Activated CD4-positive, alpha-beta T cell treated with anti-CD3 and anti-CD28 coated beads for 4 hours (primary cell): ENCODE measurements at regions not wholly inside any gene's neighbourhood (a gene's known extent, or its start where the extent isn't known, plus 50 kb on each side); places are given as distances from the start of the nearest gene placed in this dataset.
"Not testable (repeated sequence)": the region's sequence is repeated elsewhere in the genome, so short reads cannot be mapped to it uniquely, and the experiment has no call there.

Experiments
- DNase-seq, 2 donors: peaks; one replicate each; pipeline ENCODE4 v3.0.0-alpha.2; 2020

DNA sequence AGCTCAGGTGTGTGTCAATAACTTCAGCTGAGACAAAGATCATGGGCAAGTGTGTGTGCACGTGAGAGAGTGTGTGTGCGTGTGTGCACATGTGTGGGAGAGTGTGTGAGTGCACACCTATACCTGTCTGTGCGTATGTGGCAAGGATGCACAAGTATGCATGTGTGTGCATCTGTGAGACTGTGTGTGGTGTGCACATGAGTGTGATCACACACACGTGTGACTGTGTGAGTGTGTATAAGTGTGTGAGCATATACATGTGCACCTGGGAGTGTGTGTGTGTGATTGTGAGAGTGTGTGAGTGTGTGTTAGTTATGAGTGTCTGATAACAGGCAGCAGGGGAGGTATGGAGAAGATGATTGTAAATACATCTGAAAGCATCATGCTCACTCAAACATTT is 657.3 kb upstream of the PFKP start:
- no peak for DNase-seq

DNA sequence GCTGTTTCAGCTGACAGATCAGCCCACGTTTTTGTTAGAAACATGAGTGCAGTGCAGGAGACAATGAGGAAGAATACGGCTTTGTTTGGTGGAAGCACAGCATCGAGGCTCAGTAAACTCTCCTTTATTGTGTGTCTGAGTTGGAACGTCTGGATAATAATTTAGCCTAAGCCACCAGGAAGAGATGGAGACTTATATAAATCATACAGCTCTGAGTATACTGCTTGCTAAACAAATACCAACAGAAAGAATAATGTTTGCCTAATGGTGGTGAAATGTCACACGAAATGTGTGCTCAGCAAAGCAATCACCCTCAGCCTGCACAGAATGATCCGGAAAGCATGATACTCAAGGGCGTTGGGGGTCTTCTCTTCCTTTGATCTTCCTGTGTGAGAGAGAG is 664.1 kb upstream of the ADARB2 start:
- no peak for DNase-seq

DNA sequence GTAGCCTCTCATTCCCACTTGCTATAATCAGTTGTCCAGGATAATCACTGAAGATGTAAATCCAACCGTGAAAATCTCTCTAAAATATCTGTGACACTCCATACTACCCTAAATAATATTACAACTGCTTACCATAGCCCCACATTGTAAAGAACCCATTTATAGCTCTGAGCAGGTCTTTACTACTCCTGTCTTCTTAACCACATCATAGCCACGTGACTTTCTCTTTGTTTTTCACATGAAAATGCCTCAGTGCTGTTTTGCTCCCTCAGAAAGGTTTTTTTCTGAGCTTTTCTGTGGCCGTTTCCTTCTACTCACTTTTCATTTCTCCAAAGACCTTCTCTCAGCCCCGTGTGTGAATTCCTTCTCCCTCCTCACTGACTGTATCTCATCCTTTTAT is 662.2 kb upstream of the ADARB2 start:
- no peak for DNase-seq

DNA sequence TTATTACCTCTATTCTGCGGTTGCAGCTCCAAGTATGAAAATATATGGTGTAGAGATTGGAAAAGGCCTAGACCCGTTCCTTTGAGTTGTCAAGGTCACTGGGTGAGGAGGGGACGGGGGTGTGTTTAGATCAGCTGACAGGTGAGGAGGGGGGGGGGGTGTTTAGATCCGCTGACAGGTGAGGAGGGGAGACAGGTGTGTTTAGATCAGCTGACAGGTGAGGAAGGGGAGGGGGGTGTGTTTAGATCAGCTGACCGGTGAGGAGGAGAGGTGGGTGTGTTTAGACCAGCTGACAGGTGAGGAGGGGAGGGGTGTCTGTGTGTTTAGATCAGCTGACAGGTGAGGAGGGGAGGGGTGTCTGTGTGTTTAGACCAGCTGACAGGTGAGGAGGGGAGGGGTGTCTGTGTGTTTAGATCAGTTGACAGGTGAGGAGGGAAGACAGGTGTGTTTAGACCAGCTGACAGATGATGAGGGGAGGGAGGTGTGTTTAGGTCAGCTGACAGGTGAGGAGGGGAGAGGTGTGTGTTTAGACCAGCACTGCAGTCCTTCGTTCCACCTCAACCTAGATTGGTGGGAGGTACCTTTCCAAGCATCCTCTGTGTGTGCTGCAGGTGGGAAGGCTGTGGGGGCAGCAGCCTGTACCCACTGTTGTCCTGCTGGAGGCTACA is 655.0 kb upstream of the ADARB2 start:
- DNase-seq, result no peak

DNA sequence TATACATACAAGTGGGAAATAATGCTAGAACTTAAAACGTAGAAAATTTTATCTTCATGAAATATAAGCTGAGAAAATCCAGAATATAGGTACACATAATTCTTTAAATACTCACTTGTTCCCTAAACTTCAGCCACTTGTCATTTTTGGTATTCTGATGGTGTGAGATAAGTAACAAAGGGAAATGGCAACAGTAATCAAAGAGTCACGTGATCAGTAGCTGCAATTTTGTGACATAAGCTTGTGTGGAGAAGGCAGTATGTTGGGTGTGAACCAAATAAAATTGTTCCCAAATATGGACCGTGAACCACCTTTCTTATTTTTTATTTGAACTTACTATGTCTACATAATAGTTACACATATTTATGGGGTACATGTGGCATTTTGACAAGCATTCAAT is 650.3 kb upstream of the ADARB2 start:
- no peak for DNase-seq

DNA sequence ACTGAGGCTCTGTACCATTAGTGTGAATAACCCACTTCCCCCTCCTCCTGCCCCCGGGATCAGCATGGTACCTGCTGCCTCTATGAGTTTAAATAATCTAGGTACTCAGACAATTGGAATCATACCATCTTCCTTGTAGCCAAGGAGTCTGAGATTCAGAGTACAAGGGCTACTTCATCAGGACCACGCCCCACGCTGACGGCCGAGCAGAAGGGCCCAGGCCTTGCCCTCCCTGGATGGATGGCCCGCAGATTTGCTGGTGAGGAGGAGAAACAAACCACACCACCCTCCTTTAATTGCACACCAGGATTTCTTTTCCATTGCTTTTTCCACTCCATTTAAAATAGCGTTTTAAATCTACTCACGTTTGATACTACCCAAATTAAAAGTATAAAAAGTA is 649.9 kb upstream of the ADARB2 start:
- no peak for DNase-seq

DNA sequence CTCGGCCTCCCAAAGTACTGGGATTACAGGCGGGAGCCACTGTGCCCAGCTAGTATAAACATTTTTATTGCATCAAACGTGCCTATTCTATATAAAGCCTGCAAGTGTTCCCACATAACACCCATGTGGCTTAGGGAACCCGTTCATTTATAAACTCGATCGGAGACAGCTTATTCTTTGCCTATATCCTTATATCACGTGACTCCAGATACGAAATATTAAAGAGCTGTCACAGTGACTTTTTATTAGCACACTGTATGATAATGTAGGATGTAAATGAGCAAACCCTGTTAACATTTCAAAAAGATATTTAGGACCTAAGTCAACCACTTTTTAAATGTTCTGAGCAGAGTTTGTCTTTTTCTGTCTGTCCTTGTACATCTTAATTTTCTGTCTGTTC is 642.9 kb upstream of the ADARB2 start:
- no peak for DNase-seq

DNA sequence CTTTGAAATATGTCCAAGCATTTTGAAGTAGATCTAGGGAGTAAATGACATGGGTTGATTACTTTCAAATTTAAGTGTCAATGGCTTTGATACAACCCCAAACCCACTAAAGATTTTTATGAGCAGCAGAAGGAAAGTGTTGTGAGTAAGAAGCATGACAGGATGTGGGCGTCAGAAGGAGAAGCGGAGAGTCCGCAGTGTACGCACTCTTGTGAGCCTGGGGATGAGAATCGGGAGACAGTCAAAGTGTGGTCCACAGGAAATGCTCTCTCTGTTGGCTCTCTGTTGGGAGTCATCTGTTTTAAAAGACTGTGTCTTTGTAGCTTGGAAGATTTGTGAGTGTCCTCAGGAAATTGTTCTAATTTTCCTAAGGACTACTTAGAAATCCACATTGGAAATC is 629.8 kb upstream of the ADARB2 start:
- DNase-seq, result no peak

DNA sequence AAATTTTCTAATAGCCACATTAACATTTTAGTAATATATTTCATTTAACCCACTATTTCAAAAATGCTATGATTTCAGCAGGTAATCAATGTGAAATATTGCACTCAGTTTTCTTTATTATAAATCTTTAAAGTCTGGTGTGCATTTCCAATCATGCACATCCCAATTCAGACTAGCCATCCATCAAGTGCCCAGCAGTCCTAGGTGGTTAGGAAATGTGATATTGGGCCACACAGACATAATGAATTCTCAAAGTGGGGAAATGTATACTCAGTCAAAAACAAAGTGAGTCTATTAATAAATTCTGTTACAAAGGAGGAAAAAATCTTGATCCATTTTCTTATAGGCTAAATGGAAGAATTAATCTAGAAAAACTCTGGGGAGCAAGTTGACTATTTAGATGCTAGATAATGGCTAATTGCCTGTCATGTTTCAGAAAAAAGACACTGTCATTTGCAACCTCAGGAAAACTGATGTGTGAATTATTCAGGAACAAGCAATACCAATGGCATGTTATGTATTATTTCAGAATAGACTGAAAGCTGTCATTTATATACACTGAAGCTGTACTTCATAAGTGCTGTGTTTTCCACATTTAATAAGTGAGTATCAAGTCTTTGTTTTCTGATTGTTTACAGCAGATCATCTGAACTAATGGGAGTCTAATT is 629.1 kb upstream of the ADARB2 start:
- DNase-seq, result no peak

DNA sequence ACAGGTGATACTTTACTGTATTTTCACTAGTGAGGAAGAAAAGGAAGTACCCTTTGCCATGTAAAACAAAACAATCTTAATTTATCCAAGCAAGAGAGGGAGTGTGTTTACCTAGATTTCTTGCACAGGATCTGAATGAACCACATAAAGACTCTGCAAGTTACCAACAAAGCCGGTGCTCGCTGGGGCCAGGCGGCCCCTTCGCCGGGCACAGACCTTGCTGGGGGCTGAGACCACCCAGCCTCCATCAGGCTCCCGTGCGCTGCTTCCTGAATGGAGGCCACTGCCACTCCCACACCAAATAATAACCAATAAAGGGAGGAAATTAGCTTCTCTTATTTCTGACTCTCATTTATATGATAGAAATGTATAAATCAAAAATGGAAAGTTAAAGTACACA is 625.0 kb upstream of the ADARB2 start:
- DNase-seq, result no peak

DNA sequence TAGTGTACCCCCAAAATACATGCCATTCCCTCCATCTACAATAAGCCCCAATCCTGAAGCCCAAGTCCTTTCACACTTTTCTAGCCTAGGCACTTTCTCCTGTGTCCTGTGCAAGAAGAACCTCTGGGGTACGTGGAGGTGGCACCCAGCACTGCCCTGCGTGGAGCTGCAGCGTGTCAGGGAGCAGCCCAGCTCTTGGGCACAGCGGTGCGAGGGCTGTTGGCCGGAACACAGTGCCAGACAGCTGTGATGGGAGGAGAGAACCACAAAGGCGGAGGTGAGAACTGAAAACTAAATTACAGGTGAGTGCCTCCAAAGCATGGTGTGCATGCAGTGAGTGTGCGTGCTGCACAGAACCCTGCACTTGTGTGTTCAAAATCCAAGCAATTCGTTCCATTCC is 621.3 kb upstream of the ADARB2 start:
- no peak for DNase-seq

DNA sequence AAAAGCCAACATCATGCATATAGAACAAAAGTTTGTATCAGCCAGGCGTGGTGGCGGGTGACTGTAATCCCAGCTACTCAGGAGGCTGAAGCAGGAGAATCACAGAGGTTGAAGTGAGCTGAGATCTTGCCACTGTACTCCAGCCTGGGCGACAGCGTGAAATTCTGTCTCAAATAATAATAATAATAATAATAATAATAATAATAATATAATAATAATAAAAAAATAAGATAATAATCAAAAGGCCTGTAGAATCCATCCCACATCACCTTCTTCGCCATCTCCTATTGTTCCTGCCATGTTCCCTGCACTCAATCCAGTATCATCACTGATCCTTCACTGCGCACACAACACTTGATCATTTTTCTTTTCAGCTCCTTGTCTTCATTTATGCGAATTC is 619.3 kb upstream of the ADARB2 start:
- DNase-seq, result no peak

DNA sequence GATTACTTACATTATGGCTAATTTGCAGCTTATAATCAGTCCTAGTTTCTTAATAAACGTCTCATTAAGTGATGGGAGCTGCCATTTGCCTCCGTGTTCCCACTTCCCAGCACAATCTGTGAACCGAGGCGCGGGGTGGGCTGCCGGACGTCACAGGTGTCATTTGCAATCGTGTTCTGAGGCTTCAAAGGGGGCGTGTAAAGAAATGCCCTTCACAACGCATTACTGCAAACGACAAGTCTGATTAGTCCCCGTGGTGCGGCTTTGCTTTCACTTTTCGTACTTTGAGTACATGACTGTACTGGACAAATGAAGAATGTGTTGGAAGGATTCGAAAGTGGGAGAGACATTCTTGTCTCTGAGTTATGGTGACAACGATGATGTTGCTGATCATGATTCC is 614.2 kb upstream of the ADARB2 start:
- no peak for DNase-seq

DNA sequence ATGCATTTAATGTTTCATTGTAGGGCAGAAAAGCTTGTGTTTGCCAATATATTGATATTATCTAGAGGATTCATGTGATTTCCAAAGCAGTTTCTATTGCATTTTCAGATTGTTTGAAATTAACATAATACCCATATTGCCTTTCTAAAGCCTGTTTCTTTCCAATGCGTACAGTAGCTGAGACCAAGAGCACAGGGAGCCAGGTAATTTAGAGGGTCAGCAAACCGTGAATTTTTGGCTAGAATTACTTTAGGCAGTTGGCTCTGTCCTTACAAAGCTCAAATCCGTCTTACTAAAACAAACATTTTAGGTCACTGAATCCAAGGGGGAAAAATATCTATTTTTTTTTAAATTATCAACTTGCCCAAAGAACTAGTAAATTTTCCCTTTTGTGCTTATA is 604.9 kb upstream of the ADARB2 start:
- no peak for DNase-seq

DNA sequence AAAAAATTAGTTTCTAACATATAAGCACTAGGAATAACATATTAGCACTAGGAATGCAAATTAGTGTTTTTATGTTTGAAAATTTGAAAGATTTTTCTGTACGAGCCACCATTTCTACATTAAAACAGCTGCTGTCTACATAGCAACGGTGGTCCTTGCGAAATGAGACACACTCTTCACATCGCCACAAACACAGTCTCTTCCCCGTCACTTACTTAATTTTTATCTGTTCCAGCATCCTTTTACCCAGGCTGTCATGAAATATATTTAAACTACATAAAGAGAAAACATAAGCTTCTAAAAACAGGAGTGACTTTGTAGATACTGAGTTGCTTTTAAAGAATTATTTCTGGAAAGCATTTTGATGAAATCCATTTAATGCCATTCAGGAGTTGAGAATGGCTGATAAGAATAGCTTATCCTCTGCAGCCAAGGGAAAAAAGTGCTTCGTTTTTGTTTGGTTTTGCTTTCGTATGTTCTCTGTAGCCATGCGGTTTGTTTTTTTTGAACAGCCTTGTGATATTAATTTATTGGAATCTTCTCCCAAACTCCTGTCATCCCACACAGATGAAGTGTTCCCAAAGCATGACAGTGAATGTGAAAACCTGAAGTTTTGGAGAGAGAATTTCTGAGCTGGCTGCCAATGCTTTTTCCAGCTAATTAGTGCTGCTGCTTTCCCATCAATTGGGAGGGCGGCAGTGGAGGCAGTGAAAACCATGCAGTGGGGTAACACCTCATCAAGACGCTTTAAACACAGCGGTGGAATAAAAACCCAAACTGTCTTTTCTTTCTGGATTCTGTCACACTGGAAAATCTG is 603.7 kb upstream of the ADARB2 start:
- DNase-seq, result no peak

DNA sequence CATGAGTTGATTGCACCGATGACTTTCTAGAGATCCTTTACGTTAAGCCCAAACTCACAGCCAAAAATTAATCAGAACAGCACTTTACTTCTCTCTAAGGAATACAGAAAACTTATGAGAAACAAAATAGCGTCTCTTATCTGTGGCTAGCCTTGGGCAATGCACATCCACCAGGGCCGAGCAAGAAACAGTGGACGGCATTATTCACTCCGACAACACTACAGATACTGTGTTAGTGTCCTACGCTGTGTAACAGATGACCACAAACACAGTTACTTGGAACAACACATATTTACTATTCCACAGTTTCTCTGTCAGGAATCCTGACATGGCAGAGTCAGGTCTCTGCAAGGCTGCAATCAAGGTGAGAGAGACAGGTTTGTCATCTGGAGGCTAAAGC is 598.3 kb upstream of the ADARB2 start:
- no peak for DNase-seq

DNA sequence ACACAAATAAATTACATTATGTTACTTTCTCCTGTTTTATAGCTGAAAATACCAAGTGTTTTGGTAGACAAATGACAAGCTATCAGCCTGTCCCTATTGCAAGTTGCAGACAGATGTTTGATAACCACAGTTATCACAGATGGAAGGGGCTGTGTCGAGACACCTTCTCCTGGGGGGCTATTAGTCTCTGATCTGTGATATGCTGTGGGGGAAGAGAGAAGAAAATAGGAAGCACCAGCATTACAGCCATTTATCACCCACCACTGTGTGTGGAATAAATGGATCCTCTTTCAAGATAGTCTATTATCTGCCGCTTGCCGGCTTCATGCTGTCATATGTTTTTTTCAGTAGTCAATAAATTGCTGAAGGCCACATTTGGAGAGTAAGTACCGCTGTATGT is 597.2 kb upstream of the ADARB2 start:
- DNase-seq, result no peak

DNA sequence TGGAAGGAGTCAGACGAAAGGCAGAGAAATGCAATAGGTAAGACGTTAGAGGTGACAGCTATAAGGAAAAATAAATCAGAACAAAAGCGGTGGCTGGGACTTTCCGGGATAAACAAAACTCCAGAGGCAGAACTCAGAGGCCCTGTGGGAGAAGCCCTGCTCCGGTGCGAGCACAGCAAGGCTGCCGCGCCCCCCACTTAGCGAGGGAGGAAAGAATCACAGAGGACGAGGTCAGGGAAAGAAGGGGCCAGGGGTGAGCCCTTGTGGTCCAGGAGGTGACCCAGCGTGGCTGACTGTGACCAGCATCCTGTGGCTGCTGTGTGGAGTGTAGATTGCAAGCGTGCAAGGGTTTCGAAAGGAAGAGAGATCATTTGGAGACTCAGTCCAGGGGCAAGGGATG is 591.8 kb upstream of the ADARB2 start:
- DNase-seq, result no peak

DNA sequence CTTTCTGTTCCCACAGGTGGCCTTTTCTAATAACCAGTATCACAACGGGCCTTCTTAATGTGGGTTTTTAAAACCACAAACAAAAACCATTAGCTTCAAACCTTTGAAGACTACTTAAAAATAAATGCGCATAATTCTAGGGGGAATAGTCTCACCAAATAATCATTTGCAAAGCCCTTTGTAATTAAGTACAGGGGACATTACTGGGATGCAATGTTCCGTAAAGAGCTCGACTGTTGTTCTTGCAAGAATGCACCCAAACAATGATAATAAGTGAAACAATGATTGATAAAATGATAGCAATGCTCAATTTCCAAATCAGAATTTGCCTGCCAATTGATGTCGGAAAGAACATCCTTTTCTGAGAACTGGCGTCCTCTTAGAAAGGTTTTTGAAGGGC is 589.1 kb upstream of the ADARB2 start:
- no peak for DNase-seq

DNA sequence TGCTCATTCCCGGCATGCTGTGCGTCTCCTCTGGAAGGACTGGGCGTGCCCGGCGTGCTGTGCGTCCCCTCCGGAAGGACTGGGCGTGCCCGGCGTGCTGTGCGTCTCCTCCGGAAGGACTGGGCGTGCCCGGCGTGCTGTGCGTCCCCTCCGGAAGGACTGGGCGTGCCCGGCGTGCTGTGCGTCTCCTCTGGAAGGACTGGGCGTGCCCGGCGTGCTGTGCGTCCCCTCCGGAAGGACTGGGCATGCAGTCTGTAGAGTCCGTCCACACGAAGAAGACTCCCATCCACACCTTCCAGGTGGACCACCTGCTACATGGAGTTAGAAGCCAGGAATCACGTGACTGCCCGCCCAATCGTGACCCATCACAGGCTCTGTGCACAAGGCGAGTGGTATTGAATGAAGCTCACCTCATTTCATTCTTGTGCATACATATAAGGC is 577.7 kb upstream of the ADARB2 start:
- not testable (repeated sequence) for DNase-seq

DNA sequence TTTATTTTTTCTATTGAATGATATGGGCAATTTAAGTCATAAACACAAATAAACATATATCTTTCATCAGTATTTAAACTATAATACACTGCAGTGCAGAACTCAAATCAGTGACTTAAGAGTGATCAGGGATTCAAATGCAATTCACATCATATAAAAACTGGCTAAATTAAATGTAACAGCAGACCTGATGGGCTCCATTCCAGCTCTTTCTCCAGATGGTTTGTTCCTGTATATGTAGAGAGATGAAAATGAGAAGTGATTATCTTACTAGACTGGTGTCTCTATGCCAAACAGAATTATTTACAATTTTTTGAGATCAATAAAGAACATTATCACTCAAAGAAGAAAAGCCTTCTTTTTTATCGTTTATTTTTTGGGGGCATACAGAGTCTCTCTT is 568.8 kb upstream of the ADARB2 start:
- DNase-seq, result no peak

DNA sequence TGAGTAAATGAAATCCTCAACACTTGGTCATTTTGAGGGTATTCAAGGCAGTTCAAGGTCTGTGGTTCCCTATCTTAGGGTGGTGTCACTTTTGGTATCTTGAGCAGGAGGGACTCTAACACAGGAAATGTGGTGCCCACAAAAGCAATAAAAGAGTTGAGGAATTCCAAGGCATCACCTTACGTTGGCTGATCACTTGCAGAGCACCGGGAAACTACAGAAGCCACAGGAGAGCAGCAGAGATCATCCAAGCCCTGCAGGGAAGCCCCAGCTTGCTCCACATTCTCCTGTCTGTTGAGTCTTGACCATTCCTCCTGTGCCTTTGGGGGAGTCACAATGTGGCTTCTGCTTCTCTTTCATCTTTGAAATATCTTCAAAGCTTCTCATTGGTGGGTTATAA is 565.8 kb upstream of the ADARB2 start:
- DNase-seq, result no peak

DNA sequence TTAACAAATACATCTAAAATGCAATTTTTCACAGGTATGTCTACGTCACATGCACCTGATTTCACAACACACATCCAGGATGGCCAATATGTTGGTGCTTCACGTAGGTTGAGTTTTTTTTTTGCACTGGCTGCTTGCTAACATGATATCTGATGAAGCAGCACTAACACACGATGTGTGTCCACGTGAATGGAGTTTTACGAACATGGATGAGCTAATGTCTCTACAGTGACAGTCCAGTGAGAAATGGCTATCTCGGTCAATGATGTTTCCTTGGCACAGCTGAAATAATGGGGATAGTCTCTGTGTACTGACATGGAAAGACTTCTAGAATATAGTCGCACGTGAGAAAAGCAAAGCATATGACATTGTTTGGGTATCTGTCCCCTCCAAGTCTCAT is 563.9 kb upstream of the ADARB2 start:
- DNase-seq, result no peak

DNA sequence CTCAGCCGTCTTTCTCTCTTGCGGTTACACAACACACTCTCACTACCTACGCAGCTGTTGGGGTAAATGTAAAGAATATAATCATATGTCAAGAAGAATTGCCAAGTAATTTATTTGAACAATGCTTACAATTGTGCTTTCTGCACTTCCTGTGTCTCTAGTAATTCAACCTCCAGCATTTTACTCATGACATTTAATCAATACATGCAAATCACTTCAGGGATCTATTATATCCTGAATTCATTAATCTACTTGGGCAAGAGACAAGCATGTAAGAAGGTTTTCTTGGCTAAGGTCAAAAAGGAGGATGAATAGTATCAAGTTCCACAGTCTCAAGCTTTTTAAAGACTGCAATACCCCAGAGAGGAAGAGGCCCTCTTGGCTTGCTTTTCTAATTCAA is 562.9 kb upstream of the ADARB2 start:
- no peak for DNase-seq
